Esophagus muscularis mucosa (tissue), 3 donors: ENCODE measurements at regions not wholly inside any gene's neighbourhood (a gene's known extent, or its start where the extent isn't known, plus 50 kb on each side); places are given as distances from the start of the nearest gene placed in this dataset.

ENCODE experiments used
- POLR2A ChIP-seq: fragments of 450-650 bp; IDR thresholded peaks from one replicate; pipeline ENCODE4 v1.6.1; 2017; ENCODE audit warnings: antibody characterized with exemption, moderate library complexity, mild to moderate bottlenecking, low read depth
- TF ChIP-seq, protein P1 (sequence below), 3 experiments: fragments of 200-600 bp in 2 of 3; fragments of 450-650 bp in 1 of 3; sonication (generic) in 2 of 3; IDR thresholded peaks; one replicate each; pipeline ENCODE4 v1.5.1; 2017 to 2019; ENCODE audit warnings: antibody characterized with exemption in 3 of 3, mild to moderate bottlenecking in 2 of 3, moderate library complexity in 1 of 3

- TF ChIP-seq, protein P1, sequence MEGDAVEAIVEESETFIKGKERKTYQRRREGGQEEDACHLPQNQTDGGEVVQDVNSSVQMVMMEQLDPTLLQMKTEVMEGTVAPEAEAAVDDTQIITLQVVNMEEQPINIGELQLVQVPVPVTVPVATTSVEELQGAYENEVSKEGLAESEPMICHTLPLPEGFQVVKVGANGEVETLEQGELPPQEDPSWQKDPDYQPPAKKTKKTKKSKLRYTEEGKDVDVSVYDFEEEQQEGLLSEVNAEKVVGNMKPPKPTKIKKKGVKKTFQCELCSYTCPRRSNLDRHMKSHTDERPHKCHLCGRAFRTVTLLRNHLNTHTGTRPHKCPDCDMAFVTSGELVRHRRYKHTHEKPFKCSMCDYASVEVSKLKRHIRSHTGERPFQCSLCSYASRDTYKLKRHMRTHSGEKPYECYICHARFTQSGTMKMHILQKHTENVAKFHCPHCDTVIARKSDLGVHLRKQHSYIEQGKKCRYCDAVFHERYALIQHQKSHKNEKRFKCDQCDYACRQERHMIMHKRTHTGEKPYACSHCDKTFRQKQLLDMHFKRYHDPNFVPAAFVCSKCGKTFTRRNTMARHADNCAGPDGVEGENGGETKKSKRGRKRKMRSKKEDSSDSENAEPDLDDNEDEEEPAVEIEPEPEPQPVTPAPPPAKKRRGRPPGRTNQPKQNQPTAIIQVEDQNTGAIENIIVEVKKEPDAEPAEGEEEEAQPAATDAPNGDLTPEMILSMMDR (IDR thresholded peaks at IDR 0.05), result no peak
- TF ChIP-seq POLR2A, result no peak
Measured at GRCh38 chr11:45723397-45723796, 58.0 kb upstream of the CHST1 start.
